CD14-positive monocyte (primary cell): ENCODE measurements at regions not wholly inside any gene's neighbourhood (a gene's known extent, or its start where the extent isn't known, plus 50 kb on each side); places are given as distances from the start of the nearest gene placed in this dataset.

Source experiments
- DNase-seq, 3 donors: peaks; one replicate each; pipeline ENCODE4 v3.0.0-alpha.2; 2011 to 2022
- H2AFZ ChIP-seq: 2 replicates; pipeline ENCODE4 v1.6.0; 2012; ENCODE audit warnings: mild to moderate bottlenecking, low read depth, low read length, inconsistent platforms; ENCODE audit not compliant: insufficient read depth, poor library complexity, severe bottlenecking
- H3K27ac ChIP-seq, 2 donors: 1 replicate in 1 of 2; 2 replicates in 1 of 2; pipeline ENCODE4 v1.5.1; 2012 to 2013; ENCODE audit warnings: low read length in 2 of 2, control low read depth in 1 of 2, inconsistent platforms in 1 of 2, low read depth in 1 of 2, mild to moderate bottlenecking in 1 of 2
- H3K27me3 ChIP-seq, 2 donors: one replicate each; pipeline versions ENCODE4 v1.6.0 to v1.6.1; 2011 to 2013; ENCODE audit warnings: low read length in 2 of 2; ENCODE audit not compliant: control insufficient read depth in 2 of 2, insufficient read depth in 2 of 2
- H3K36me3 ChIP-seq, 2 donors: replicated peaks in 1 of 2; 1 replicate in 1 of 2; 2 replicates in 1 of 2; pipeline versions ENCODE4 v1.5.1 to v1.6.1; 2012 to 2013; ENCODE audit warnings: low read length in 2 of 2, control low read depth in 1 of 2, inconsistent platforms in 1 of 2, mild to moderate bottlenecking in 1 of 2; ENCODE audit not compliant: insufficient read depth in 2 of 2, control insufficient read depth in 1 of 2
- H3K4me1 ChIP-seq, 2 donors: 1 replicate in 1 of 2; 2 replicates in 1 of 2; pipeline versions ENCODE4 v1.5.1 to v1.6.1; 2012 to 2013; ENCODE audit warnings: low read length in 2 of 2, control low read depth in 1 of 2, inconsistent platforms in 1 of 2, mild to moderate bottlenecking in 1 of 2, moderate library complexity in 1 of 2; ENCODE audit not compliant: insufficient read depth in 2 of 2, control insufficient read depth in 1 of 2
- H3K4me2 ChIP-seq: replicated peaks from 2 replicates; pipeline ENCODE3; 2012; ENCODE audit warnings: low read length, moderate library complexity, mild to moderate bottlenecking; ENCODE audit not compliant: poor library complexity, severe bottlenecking; ENCODE audit errors: extremely low read depth
- H3K4me3 ChIP-seq, 3 experiments: fragments of 200-600 bp in 1 of 3; sonication (generic) in 1 of 3; replicated peaks in 1 of 3; 1 replicate in 2 of 3; 2 replicates in 1 of 3; pipeline ENCODE4 v1.5.1; 2011 to 2013; ENCODE audit warnings: low read length in 3 of 3, mild to moderate bottlenecking in 3 of 3, control low read depth in 2 of 3, low read depth in 2 of 3, inconsistent platforms in 1 of 3, moderate library complexity in 1 of 3
- H3K79me2 ChIP-seq: 2 replicates; pipeline ENCODE4 v1.6.0; 2012; ENCODE audit warnings: mild to moderate bottlenecking, control low read depth, inconsistent platforms, low read length, moderate library complexity; ENCODE audit not compliant: insufficient read depth
- H3K9ac ChIP-seq: 2 replicates; pipeline ENCODE4 v1.6.0; 2017; ENCODE audit warnings: low read length, mild to moderate bottlenecking; ENCODE audit not compliant: insufficient read depth, poor library complexity, severe bottlenecking
- H3K9me3 ChIP-seq, 2 donors: replicated peaks in 1 of 2; 1 replicate in 1 of 2; 2 replicates in 1 of 2; pipeline versions ENCODE4 v1.5.1 to v1.6.1; 2012 to 2013; ENCODE audit warnings: low read length in 2 of 2, control low read depth in 1 of 2; ENCODE audit not compliant: control insufficient read depth in 1 of 2, insufficient read depth in 1 of 2
- H4K20me1 ChIP-seq: 2 replicates; pipeline ENCODE4 v1.6.0; 2012; ENCODE audit warnings: mild to moderate bottlenecking, low read length, control low read depth, moderate library complexity; ENCODE audit not compliant: insufficient read depth
- H3K27ac Mint-ChIP-seq, 7 donors: one replicate each; pipeline ENCODE4 v1.8.0; 2020; ENCODE audit warnings: mild to moderate bottlenecking in 7 of 7, mixed read lengths in 7 of 7, moderate library complexity in 6 of 7, inconsistent platforms in 2 of 7
- H3K27me3 Mint-ChIP-seq, 3 donors: one replicate each; pipeline ENCODE4 v1.8.0; 2021 to 2022; ENCODE audit warnings: low read depth in 3 of 3, mild to moderate bottlenecking in 3 of 3, mixed read lengths in 3 of 3, moderate library complexity in 3 of 3, inconsistent platforms in 1 of 3
- H3K36me3 Mint-ChIP-seq, 2 donors: one replicate each; pipeline ENCODE4 v1.8.0; 2020; ENCODE audit warnings: mixed read lengths in 2 of 2, inconsistent platforms in 1 of 2, mild to moderate bottlenecking in 1 of 2
- H3K4me1 Mint-ChIP-seq: one replicate; pipeline ENCODE4 v1.8.0; 2020; ENCODE audit warnings: mild to moderate bottlenecking, mixed read lengths
- H3K4me3 Mint-ChIP-seq, 2 donors: one replicate each; pipeline ENCODE4 v1.8.0; 2020; ENCODE audit warnings: mild to moderate bottlenecking in 2 of 2, mixed read lengths in 2 of 2, moderate library complexity in 1 of 2
- H3K9me3 Mint-ChIP-seq, 7 donors: one replicate each; pipeline ENCODE4 v1.8.0; 2020 to 2022; ENCODE audit warnings: mixed read lengths in 7 of 7, mild to moderate bottlenecking in 6 of 7, moderate library complexity in 6 of 7, inconsistent platforms in 2 of 7
- CTCF ChIP-seq: fragments of 200-600 bp; IDR thresholded peaks from one replicate; pipeline ENCODE4 v1.8.0; 2022; ENCODE audit warnings: antibody characterized with exemption, mild to moderate bottlenecking
- WGBS: methylation state at CpG from one replicate; pipeline ENCODE4 v1.1.5; 2013; ENCODE audit warnings: missing lambda C conversion rate; ENCODE audit not compliant: insufficient coverage; 5-methylcytosine and 5-hydroxymethylcytosine counted together
- intact Hi-C, 2 donors: fragments of 100-400 bp; cut with micrococcal nuclease; formaldehyde crosslinking; loops; one replicate each; pipeline versions ENCODE4 v1.15.0 to v1.15.1; 2023

GRCh38 chr2:198702796-198703195 lies 754.9 kb downstream of the SATB2 start:
- Histone ChIP-seq H3K27me3 (no peaks in the 10 kb centered on the region), H4K20me1 (no peaks in the 10 kb centered on the region), H3K4me1 (no peaks in the 10 kb centered on the region), H3K36me3 (no peaks in the 10 kb centered on the region), H3K27ac (no peak overlapping the region), H3K9ac (no peak overlapping the region), H3K4me2 (no peak overlapping the region), H3K4me3 (no peak overlapping the region), H3K9me3 (no peaks in the 10 kb centered on the region), H2AFZ (no peak overlapping the region), H3K79me2 (no peaks in the 10 kb centered on the region)
- H3K4me3 Mint-ChIP-seq, result no peak overlapping the region
- TF ChIP-seq CTCF, result no peak
- no peak for DNase-seq
- H3K36me3 Mint-ChIP-seq, result no peaks in the 10 kb centered on the region
- intact Hi-C loops, result no loop called here
- peaks cover 0 to 1% (median 0%) of the 10 kb centered on the region in 3 donors for H3K27me3 Mint-ChIP-seq
- no peaks in the 10 kb centered on the region for H3K4me1 Mint-ChIP-seq
- H3K27ac Mint-ChIP-seq, result no peak overlapping the region
- H3K9me3 Mint-ChIP-seq, result peaks cover 0 to 2% (median 0%) of the 10 kb centered on the region in 7 donors

DNA sequence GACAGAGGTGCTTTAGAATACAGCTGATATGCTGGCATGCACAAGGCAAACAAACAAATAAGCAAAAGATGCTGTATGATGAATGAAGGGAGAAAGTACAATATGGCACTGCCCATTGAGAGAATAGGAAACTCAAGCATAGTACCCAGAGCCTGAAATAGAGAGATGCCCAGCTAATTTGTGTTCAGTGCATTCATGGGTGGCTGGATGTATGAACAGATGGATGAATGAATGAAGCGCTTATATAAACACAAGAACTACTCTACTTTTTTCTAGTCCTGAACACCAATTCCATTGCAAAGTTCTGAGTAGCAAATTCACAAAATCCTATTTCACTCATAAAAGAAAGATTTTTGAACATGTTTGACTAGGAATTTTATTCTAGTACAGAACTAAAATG lies 756.3 kb downstream of the SATB2 start:
- intact Hi-C loops, result no loop called here
- Mint-ChIP-seq H3K9me3 (peaks cover 0 to 2% (median 0%) of the 10 kb centered on the region in 7 donors), H3K36me3 (no peaks in the 10 kb centered on the region), H3K4me3 (no peak overlapping the region), H3K27ac (no peak overlapping the region), H3K4me1 (no peaks in the 10 kb centered on the region), H3K27me3 (peaks cover 0 to 1% (median 0%) of the 10 kb centered on the region in 3 donors)
- Histone ChIP-seq H3K4me3 (no peak overlapping the region), H3K9ac (no peak overlapping the region), H3K27me3 (no peaks in the 10 kb centered on the region), H3K4me1 (no peaks in the 10 kb centered on the region), H2AFZ (no peak overlapping the region), H3K79me2 (no peaks in the 10 kb centered on the region), H3K4me2 (no peak overlapping the region), H4K20me1 (no peaks in the 10 kb centered on the region), H3K36me3 (no peaks in the 10 kb centered on the region), H3K27ac (no peak overlapping the region), H3K9me3 (no peaks in the 10 kb centered on the region)
- DNase-seq, result no peak
- no peak for TF ChIP-seq CTCF
- no CpG with 5 or more reads among the region's 1 CpG for WGBS
